Lung (tissue), 11 donors: ENCODE measurements at regions not wholly inside any gene's neighbourhood (a gene's known extent, or its start where the extent isn't known, plus 50 kb on each side); places are given as distances from the start of the nearest gene placed in this dataset.

ENCODE experiments used
- ATAC-seq: fragments of 200-7000 bp; cut with Tn5 transposase; one replicate; pipeline ENCODE4 v1.9.1; 2020; ENCODE audit warnings: moderate number of reproducible peaks; ENCODE audit not compliant: insufficient read depth, low FRiP score
- DNase-seq, 3 donors: peaks; one replicate each; pipeline ENCODE4 v3.0.0-alpha.2; 2013 to 2017
- H3K27ac ChIP-seq, 2 donors: one replicate each; pipeline ENCODE4 v1.5.1; 2013; ENCODE audit warnings: mild to moderate bottlenecking in 2 of 2, moderate library complexity in 2 of 2, control low read depth in 1 of 2, inconsistent platforms in 1 of 2, low read depth in 1 of 2, low read length in 1 of 2
- H3K27me3 ChIP-seq, 3 donors: one replicate each; pipeline ENCODE4 v1.5.1; 2013; ENCODE audit warnings: low read length in 2 of 3; ENCODE audit not compliant: control insufficient read depth in 3 of 3, insufficient read depth in 3 of 3
- H3K36me3 ChIP-seq, 4 donors: one replicate each; pipeline ENCODE4 v1.5.1; 2013; ENCODE audit warnings: low read length in 4 of 4, mild to moderate bottlenecking in 1 of 4, moderate library complexity in 1 of 4; ENCODE audit not compliant: control insufficient read depth in 4 of 4, insufficient read depth in 4 of 4
- H3K4me1 ChIP-seq, 5 donors: one replicate each; pipeline ENCODE4 v1.5.1; 2013; ENCODE audit warnings: low read length in 5 of 5, mild to moderate bottlenecking in 2 of 5, moderate library complexity in 1 of 5; ENCODE audit not compliant: control insufficient read depth in 5 of 5, insufficient read depth in 5 of 5
- H3K4me3 ChIP-seq: one replicate; pipeline ENCODE4 v1.5.1; 2013; ENCODE audit warnings: mild to moderate bottlenecking, control low read depth, moderate library complexity
- H3K9ac ChIP-seq, 2 donors: one replicate each; pipeline ENCODE4 v1.5.1; 2013; ENCODE audit warnings: low read length in 2 of 2, control low read depth in 1 of 2; ENCODE audit not compliant: insufficient read depth in 1 of 2
- H3K9me3 ChIP-seq, 4 donors: one replicate each; pipeline ENCODE4 v1.5.1; 2013; ENCODE audit warnings: low read length in 3 of 4, mild to moderate bottlenecking in 1 of 4, moderate library complexity in 1 of 4; ENCODE audit not compliant: control insufficient read depth in 4 of 4, insufficient read depth in 3 of 4
- CTCF ChIP-seq: IDR thresholded peaks from 2 replicates; pipeline ENCODE4 v1.5.1; 2012; ENCODE audit warnings: mild to moderate bottlenecking; ENCODE audit errors: control extremely low read depth, extremely low read depth
- WGBS, 2 donors: extraction: QIAGEN DNeasy Blood & Tissue Kit; methylation state at CpG; one replicate each; pipeline ENCODE4 v1.1.7; 2013; 5-methylcytosine and 5-hydroxymethylcytosine counted together
- donor health status: control.
- donor health status: control.
- donor health status: Bipolar disorder and iron deficiency.
- donor health status: healthy.
- donor health status: DM: yes; HTN: yes; CAD: no.

GRCh38 chr22:34010259-34010658, 90.0 kb upstream of the LARGE1 start:
- Histone ChIP-seq H3K4me3 (no peak overlapping the region), H3K36me3 (no peaks in the 10 kb centered on the region), H3K27me3 (no peaks in the 10 kb centered on the region), H3K27ac (no peak overlapping the region), H3K9ac (no peak overlapping the region), H3K9me3 (peaks cover 0 to 8% (median 1%) of the 10 kb centered on the region in 4 donors), H3K4me1 (no peaks in the 10 kb centered on the region)
- ATAC-seq (no peak), DNase-seq (no peak)
- WGBS, 2 donors, result 85 to 87% methylated on average over 3 of the region's 3 CpGs
- TF ChIP-seq CTCF, result no peak

DNA sequence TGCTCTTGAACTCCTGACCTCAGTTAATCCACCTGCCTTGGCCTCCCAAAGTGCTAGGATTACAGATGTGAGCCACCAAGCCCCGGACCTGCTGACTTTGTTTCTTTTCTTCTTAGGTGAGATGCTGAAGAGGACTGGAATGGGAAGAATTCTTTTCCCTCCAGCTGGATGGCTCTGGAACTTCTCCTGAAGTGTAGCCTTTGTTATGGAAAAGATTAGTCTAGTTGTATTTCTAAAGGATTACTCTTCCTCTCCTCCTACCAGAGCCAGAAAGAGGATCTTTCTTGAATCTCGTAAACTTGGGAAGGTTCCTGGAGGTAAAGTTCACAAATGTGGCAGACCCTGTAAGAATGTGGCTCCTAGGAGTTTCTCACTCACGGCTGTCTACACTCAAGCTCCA, 95.4 kb upstream of the LARGE1 start:
- no peak for ATAC-seq
- no peaks in the 10 kb centered on the region for H3K36me3 ChIP-seq
- H3K27me3 ChIP-seq, result no peaks in the 10 kb centered on the region
- WGBS, 2 donors, result 51 to 74% methylated on average over 3 of the region's 3 CpGs
- H3K4me1 ChIP-seq, result no peaks in the 10 kb centered on the region
- H3K9ac ChIP-seq, result no peak overlapping the region
- H3K9me3 ChIP-seq, result peaks cover 0 to 11% (median 0%) of the 10 kb centered on the region in 4 donors
- H3K27ac ChIP-seq, result no peak overlapping the region
- H3K4me3 ChIP-seq, result no peak overlapping the region
- no peak for DNase-seq
- TF ChIP-seq CTCF, result no peak

GRCh38 chr22:34017205-34017604, 96.9 kb upstream of the LARGE1 start:
- Histone ChIP-seq H3K9me3 (peaks cover 0 to 11% (median 0%) of the 10 kb centered on the region in 4 donors), H3K4me3 (no peak overlapping the region), H3K27me3 (no peaks in the 10 kb centered on the region), H3K9ac (no peak overlapping the region), H3K4me1 (no peaks in the 10 kb centered on the region), H3K36me3 (no peaks in the 10 kb centered on the region), H3K27ac (no peak overlapping the region)
- DNase-seq (no peak), ATAC-seq (no peak)
- no peak for TF ChIP-seq CTCF
- WGBS, 2 donors, result 49 to 59% methylated on average over 4 of the region's 4 CpGs

GRCh38 chr22:34019190-34019845, 99.0 kb upstream of the LARGE1 start:
- H3K36me3 ChIP-seq, result no peaks in the 10 kb centered on the region
- no peak overlapping the region for H3K27ac ChIP-seq
- peaks cover 0 to 9% (median under 1%) of the 10 kb centered on the region in 4 donors for H3K9me3 ChIP-seq
- no peak overlapping the region for H3K9ac ChIP-seq
- ATAC-seq (no peak), DNase-seq (no peak)
- H3K4me1 ChIP-seq, result no peaks in the 10 kb centered on the region
- H3K27me3 ChIP-seq, result no peaks in the 10 kb centered on the region
- WGBS, 2 donors, result 67 to 84% methylated on average over 8 of the region's 8 CpGs
- TF ChIP-seq CTCF, result no peak
- H3K4me3 ChIP-seq, result no peak overlapping the region
